ENCODE measurements at regions not wholly inside any gene's neighbourhood (a gene's known extent, or its start where the extent isn't known, plus 50 kb on each side); places are given as distances from the start of the nearest gene placed in this dataset.

- Mint-ChIP-seq H3K27ac (no peak overlapping the region), H3K9me3 (peaks cover 7% of the 10 kb centered on the region), H3K27me3 (ENCODE audit: low read depth) (peaks cover 4% of the 10 kb centered on the region), H3K4me1 (ENCODE audit: low read depth) (no peaks in the 10 kb centered on the region), H3K4me3 (no peak overlapping the region), H3K36me3 (ENCODE audit: low read depth) (no peaks in the 10 kb centered on the region)
- intact Hi-C loops (cut with micrococcal nuclease) = no loop called here
- CTCF ChIA-PET = no interaction called here
- no peak for DNase-seq
These were observed 493.8 kb downstream of the TCERG1L start for GRCh38 chr10:130817674-130818073.

- CTCF ChIA-PET = no interaction called here
- no peak overlapping the region for H3K27ac Mint-ChIP-seq
- H3K27me3 Mint-ChIP-seq (ENCODE audit: low read depth) = peaks cover 4% of the 10 kb centered on the region
- no peak for DNase-seq
- H3K9me3 Mint-ChIP-seq = peaks cover 14% of the 10 kb centered on the region
- peaks cover 4% of the 10 kb centered on the region for H3K36me3 Mint-ChIP-seq (ENCODE audit: low read depth)
- H3K4me1 Mint-ChIP-seq (ENCODE audit: low read depth) = no peaks in the 10 kb centered on the region
- H3K4me3 Mint-ChIP-seq = no peak overlapping the region
- intact Hi-C loops (cut with micrococcal nuclease) = no loop called here
These were observed 490.5 kb downstream of the TCERG1L start for GRCh38 chr10:130820880-130821482.

GRCh38 chr10:130824230-130825014, 487.1 kb downstream of the TCERG1L start:
- no peak for DNase-seq
- intact Hi-C loops (cut with micrococcal nuclease) = no loop called here
- H3K4me1 Mint-ChIP-seq (ENCODE audit: low read depth) = no peaks in the 10 kb centered on the region

GRCh38 chr10:130833596-130833995, 477.9 kb downstream of the TCERG1L start:
- intact Hi-C loops (cut with micrococcal nuclease) = no loop called here
- CTCF ChIA-PET = no interaction called here
- DNase-seq = no peak
- no peak overlapping the region for H3K4me3 Mint-ChIP-seq
- peaks cover 6% of the 10 kb centered on the region for H3K27me3 Mint-ChIP-seq (ENCODE audit: low read depth)
- H3K36me3 Mint-ChIP-seq (ENCODE audit: low read depth) = no peaks in the 10 kb centered on the region
- H3K9me3 Mint-ChIP-seq = peaks cover 2% of the 10 kb centered on the region
- no peak overlapping the region for H3K27ac Mint-ChIP-seq
- no peaks in the 10 kb centered on the region for H3K4me1 Mint-ChIP-seq (ENCODE audit: low read depth)

More at GRCh38 chr10:130824230-130825014, 487.1 kb downstream of the TCERG1L start:
- Mint-ChIP-seq H3K9me3 (peaks cover 15% of the 10 kb centered on the region), H3K27ac (no peak overlapping the region), H3K4me3 (no peak overlapping the region), H3K27me3 (ENCODE audit: low read depth) (peaks cover 4% of the 10 kb centered on the region), H3K36me3 (ENCODE audit: low read depth) (peaks cover 4% of the 10 kb centered on the region)
- CTCF ChIA-PET = no interaction called here

- H3K36me3 Mint-ChIP-seq (ENCODE audit: low read depth) = no peaks in the 10 kb centered on the region
- CTCF ChIA-PET = no interaction called here
- intact Hi-C loops (cut with micrococcal nuclease) = no loop called here
These were observed 477.4 kb downstream of the TCERG1L start for GRCh38 chr10:130834170-130834569.

GRCh38 chr10:130834573-130834972, 476.9 kb downstream of the TCERG1L start:
- Mint-ChIP-seq H3K4me1 (ENCODE audit: low read depth) (no peaks in the 10 kb centered on the region), H3K27ac (no peak overlapping the region), H3K4me3 (no peak overlapping the region), H3K9me3 (peaks cover 2% of the 10 kb centered on the region), H3K36me3 (ENCODE audit: low read depth) (no peaks in the 10 kb centered on the region), H3K27me3 (ENCODE audit: low read depth) (peaks cover 8% of the 10 kb centered on the region)
- no peak for DNase-seq
- intact Hi-C loops (cut with micrococcal nuclease) = no loop called here
- CTCF ChIA-PET = no interaction called here

More at GRCh38 chr10:130834170-130834569, 477.4 kb downstream of the TCERG1L start:
- no peak for DNase-seq
- no peaks in the 10 kb centered on the region for H3K4me1 Mint-ChIP-seq (ENCODE audit: low read depth)
- H3K9me3 Mint-ChIP-seq = peaks cover 2% of the 10 kb centered on the region
- H3K27me3 Mint-ChIP-seq (ENCODE audit: low read depth) = peaks cover 8% of the 10 kb centered on the region
- no peak overlapping the region for H3K4me3 Mint-ChIP-seq
- no peak overlapping the region for H3K27ac Mint-ChIP-seq

GRCh38 chr10:130835068-130835467, 476.5 kb downstream of the TCERG1L start:
- no peak for DNase-seq
- no peaks in the 10 kb centered on the region for H3K36me3 Mint-ChIP-seq (ENCODE audit: low read depth)
- H3K27ac Mint-ChIP-seq = no peak overlapping the region
- CTCF ChIA-PET = no interaction called here
- intact Hi-C loops (cut with micrococcal nuclease) = no loop called here
- H3K9me3 Mint-ChIP-seq = peaks cover 2% of the 10 kb centered on the region
- peaks cover 8% of the 10 kb centered on the region for H3K27me3 Mint-ChIP-seq (ENCODE audit: low read depth)
- no peak overlapping the region for H3K4me3 Mint-ChIP-seq
- no peaks in the 10 kb centered on the region for H3K4me1 Mint-ChIP-seq (ENCODE audit: low read depth)

- Mint-ChIP-seq H3K36me3 (ENCODE audit: low read depth) (no peaks in the 10 kb centered on the region), H3K27ac (no peak overlapping the region), H3K4me1 (ENCODE audit: low read depth) (no peaks in the 10 kb centered on the region), H3K9me3 (peaks cover 2% of the 10 kb centered on the region), H3K27me3 (ENCODE audit: low read depth) (peaks cover 8% of the 10 kb centered on the region), H3K4me3 (no peak overlapping the region)
- DNase-seq = no peak
- intact Hi-C loops (cut with micrococcal nuclease) = no loop called here
- CTCF ChIA-PET = no interaction called here
These were observed 475.2 kb downstream of the TCERG1L start for GRCh38 chr10:130836344-130836743.

GRCh38 chr10:130843051-130843653, 468.4 kb downstream of the TCERG1L start:
- CTCF ChIA-PET = no interaction called here
- H3K27me3 Mint-ChIP-seq (ENCODE audit: low read depth) = peaks cover 4% of the 10 kb centered on the region
- no peak overlapping the region for H3K4me3 Mint-ChIP-seq
- intact Hi-C loops (cut with micrococcal nuclease) = no loop called here
- H3K36me3 Mint-ChIP-seq (ENCODE audit: low read depth) = no peaks in the 10 kb centered on the region
- no peak for DNase-seq
- H3K9me3 Mint-ChIP-seq = no peaks in the 10 kb centered on the region
- no peaks in the 10 kb centered on the region for H3K4me1 Mint-ChIP-seq (ENCODE audit: low read depth)
- H3K27ac Mint-ChIP-seq = no peak overlapping the region

- intact Hi-C loops (cut with micrococcal nuclease) = no loop called here
- no peaks in the 10 kb centered on the region for H3K27me3 Mint-ChIP-seq (ENCODE audit: low read depth)
- H3K4me1 Mint-ChIP-seq (ENCODE audit: low read depth) = no peaks in the 10 kb centered on the region
- no peak overlapping the region for H3K4me3 Mint-ChIP-seq
- no peaks in the 10 kb centered on the region for H3K9me3 Mint-ChIP-seq
- no peak for DNase-seq
- no peak overlapping the region for H3K27ac Mint-ChIP-seq
- H3K36me3 Mint-ChIP-seq (ENCODE audit: low read depth) = no peaks in the 10 kb centered on the region
- CTCF ChIA-PET = no interaction called here
These were observed 467.2 kb downstream of the TCERG1L start for GRCh38 chr10:130844310-130844709.

GRCh38 chr10:130847170-130847569, 464.4 kb downstream of the TCERG1L start:
- no peaks in the 10 kb centered on the region for H3K36me3 Mint-ChIP-seq (ENCODE audit: low read depth)
- CTCF ChIA-PET = no interaction called here
- H3K4me1 Mint-ChIP-seq (ENCODE audit: low read depth) = no peaks in the 10 kb centered on the region
- intact Hi-C loops (cut with micrococcal nuclease) = no loop called here
- no peak overlapping the region for H3K27ac Mint-ChIP-seq
- H3K9me3 Mint-ChIP-seq = no peaks in the 10 kb centered on the region
- H3K4me3 Mint-ChIP-seq = no peak overlapping the region
- no peak for DNase-seq
- no peaks in the 10 kb centered on the region for H3K27me3 Mint-ChIP-seq (ENCODE audit: low read depth)

- Mint-ChIP-seq H3K27ac (no peak overlapping the region), H3K27me3 (ENCODE audit: low read depth) (no peaks in the 10 kb centered on the region), H3K36me3 (ENCODE audit: low read depth) (peaks cover 2% of the 10 kb centered on the region), H3K9me3 (peaks cover 8% of the 10 kb centered on the region), H3K4me1 (ENCODE audit: low read depth) (no peaks in the 10 kb centered on the region), H3K4me3 (no peak overlapping the region)
- intact Hi-C loops (cut with micrococcal nuclease) = no loop called here
- CTCF ChIA-PET = no interaction called here
- no peak for DNase-seq
These were observed 462.7 kb downstream of the TCERG1L start for GRCh38 chr10:130848855-130849254.

GRCh38 chr10:130854151-130854550, 457.4 kb downstream of the TCERG1L start:
- peaks cover 3% of the 10 kb centered on the region for H3K27me3 Mint-ChIP-seq (ENCODE audit: low read depth)
- CTCF ChIA-PET = no interaction called here
- H3K9me3 Mint-ChIP-seq = peaks cover 19% of the 10 kb centered on the region
- intact Hi-C loops (cut with micrococcal nuclease) = no loop called here
- no peak overlapping the region for H3K27ac Mint-ChIP-seq
- no peak for DNase-seq
- H3K4me1 Mint-ChIP-seq (ENCODE audit: low read depth) = no peaks in the 10 kb centered on the region
- H3K36me3 Mint-ChIP-seq (ENCODE audit: low read depth) = peaks cover 4% of the 10 kb centered on the region
- H3K4me3 Mint-ChIP-seq = no peak overlapping the region
